ENCODE measurements at regions not wholly inside any gene's neighbourhood (a gene's known extent, or its start where the extent isn't known, plus 50 kb on each side); places are given as distances from the start of the nearest gene placed in this dataset.

DNA sequence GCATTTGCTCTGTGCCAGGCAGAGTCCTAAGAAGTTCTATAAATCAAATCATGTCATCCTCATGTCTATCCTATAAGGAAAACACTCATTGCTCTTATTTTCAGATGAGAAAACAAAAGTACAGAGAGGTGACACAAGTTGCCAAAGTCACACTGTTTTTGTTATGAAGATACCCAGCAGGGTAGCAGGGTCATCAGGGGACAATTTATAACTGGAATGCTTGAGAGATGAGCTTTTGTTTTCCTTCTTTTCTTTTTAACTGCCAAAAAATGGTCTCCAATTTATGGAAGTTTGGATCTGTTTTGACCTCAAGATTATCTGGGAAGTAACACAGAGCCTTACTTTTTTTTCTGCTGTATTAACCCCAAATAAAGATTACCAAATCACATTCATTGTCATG is 354.1 kb downstream of the SUCLA2 start:
- TF ChIP-seq, protein P1, sequence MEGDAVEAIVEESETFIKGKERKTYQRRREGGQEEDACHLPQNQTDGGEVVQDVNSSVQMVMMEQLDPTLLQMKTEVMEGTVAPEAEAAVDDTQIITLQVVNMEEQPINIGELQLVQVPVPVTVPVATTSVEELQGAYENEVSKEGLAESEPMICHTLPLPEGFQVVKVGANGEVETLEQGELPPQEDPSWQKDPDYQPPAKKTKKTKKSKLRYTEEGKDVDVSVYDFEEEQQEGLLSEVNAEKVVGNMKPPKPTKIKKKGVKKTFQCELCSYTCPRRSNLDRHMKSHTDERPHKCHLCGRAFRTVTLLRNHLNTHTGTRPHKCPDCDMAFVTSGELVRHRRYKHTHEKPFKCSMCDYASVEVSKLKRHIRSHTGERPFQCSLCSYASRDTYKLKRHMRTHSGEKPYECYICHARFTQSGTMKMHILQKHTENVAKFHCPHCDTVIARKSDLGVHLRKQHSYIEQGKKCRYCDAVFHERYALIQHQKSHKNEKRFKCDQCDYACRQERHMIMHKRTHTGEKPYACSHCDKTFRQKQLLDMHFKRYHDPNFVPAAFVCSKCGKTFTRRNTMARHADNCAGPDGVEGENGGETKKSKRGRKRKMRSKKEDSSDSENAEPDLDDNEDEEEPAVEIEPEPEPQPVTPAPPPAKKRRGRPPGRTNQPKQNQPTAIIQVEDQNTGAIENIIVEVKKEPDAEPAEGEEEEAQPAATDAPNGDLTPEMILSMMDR (IDR thresholded peaks at IDR 0.05; ENCODE audit: insufficient read depth, low read depth, low read length): no peak
- TF ChIP-seq EZH2 (IDR thresholded peaks at IDR 0.05; ENCODE audit: insufficient read depth, low read length): no peak

All from astrocyte (in vitro differentiated cells and primary cell).